ENCODE measurements at regions not wholly inside any gene's neighbourhood (a gene's known extent, or its start where the extent isn't known, plus 50 kb on each side); places are given as distances from the start of the nearest gene placed in this dataset.

GRCh38 chr13:88895261-88895941 lies 1224.2 kb downstream of the SLITRK5 start:
- no peak for TF ChIP-seq KLF6 (CRISPR knock-in tag; IDR thresholded peaks at IDR 0.05; ENCODE audit: borderline replicate concordance)
- TF ChIP-seq SETDB1 (IDR thresholded peaks at IDR 0.05; ENCODE audit: low read length), result no peak

Data from K562 (cell line).